HepG2 (cell line): ENCODE measurements at regions not wholly inside any gene's neighbourhood (a gene's known extent, or its start where the extent isn't known, plus 50 kb on each side); places are given as distances from the start of the nearest gene placed in this dataset.

ENCODE experiments used
- ATAC-seq: fragments of 200-7000 bp; cut with Tn5 transposase; 3 replicates; pipeline ENCODE4 v1.9.1; 2020; ENCODE audit warnings: mild to moderate bottlenecking, moderate library complexity
- BruUV-seq: library from RNA; stranded (reverse); fragments of 400-500 nt; replicated peaks from 2 replicates; lab custom pipeline; 2021; lab: Mats Ljungman, UMichigan
- CTCF ChIA-PET: fragments of 300-600 bp; formaldehyde crosslinking; extraction: SDS; loops from one replicate; lab custom pipeline; 2021; ENCODE audit warnings: low total read pairs, inconsistent platforms, low intra/inter-chr PET ratio; lab: Yijun Ruan, JAX
- POLR2A ChIA-PET: fragments of 350-600 bp; sonication (Branson Sonifier 250); formaldehyde crosslinking; loops from one replicate; lab custom pipeline; 2020; ENCODE audit warnings: antibody characterized with exemption, inconsistent platforms; lab: Yijun Ruan, JAX
- DNase-seq: peaks from one replicate; pipeline ENCODE4 v3.0.0-alpha.2; 2015; ENCODE audit warnings: low spot score
- FAIRE-seq: peaks from 3 replicates; lab custom pipeline; 2011; peaks lifted over from hg19 to GRCh38; lab: Jason Lieb, UNC
- H2AFZ ChIP-seq: one replicate; pipeline ENCODE4 v1.6.1; 2011; ENCODE audit warnings: low read length, inconsistent platforms
- H3K27ac ChIP-seq: fragments of 300-600 bp; 3 replicates; pipeline ENCODE4 v1.8.0; 2011; ENCODE audit warnings: mixed run types, mild to moderate bottlenecking, mixed read lengths, low read length, inconsistent platforms; ENCODE audit not compliant: insufficient read depth; ENCODE audit errors: extremely low read length
- H3K27me3 ChIP-seq, 2 experiments: fragments of 200-600 bp in 1 of 2; 2 replicates in 1 of 2; 3 replicates in 1 of 2; pipeline versions ENCODE4 v1.6.0 to v1.8.0; 2011; ENCODE audit warnings: low read length in 2 of 2, mild to moderate bottlenecking in 2 of 2, moderate library complexity in 2 of 2, inconsistent platforms in 1 of 2; ENCODE audit not compliant: insufficient read depth in 2 of 2, control insufficient read depth in 1 of 2
- H3K36me3 ChIP-seq, 2 experiments: fragments of 200-600 bp in 1 of 2; replicated peaks in 1 of 2; 2 replicates in 1 of 2; 3 replicates in 1 of 2; pipeline versions ENCODE4 v1.5.1 to v1.8.0; 2011; ENCODE audit warnings: low read length in 2 of 2, inconsistent platforms in 1 of 2; ENCODE audit not compliant: insufficient read depth in 2 of 2, control insufficient read depth in 1 of 2
- H3K4me1 ChIP-seq: 2 replicates; pipeline ENCODE4 v1.5.1; 2012; ENCODE audit warnings: low read length, inconsistent platforms; ENCODE audit not compliant: insufficient read depth
- H3K4me2 ChIP-seq: 2 replicates; pipeline ENCODE4 v1.6.0; 2011; ENCODE audit warnings: low read depth, low read length, inconsistent platforms
- H3K4me3 ChIP-seq, 3 experiments: fragments of 200-600 bp in 1 of 3; sonication (generic), shearing (Covaris generic) in 1 of 3; replicated peaks in 1 of 3; 2 replicates each; pipeline ENCODE4 v1.5.1; 2011 to 2016; ENCODE audit warnings: low read length in 3 of 3, inconsistent platforms in 2 of 3, low read depth in 2 of 3, mild to moderate bottlenecking in 2 of 3, control low read depth in 1 of 3, mixed read lengths in 1 of 3; ENCODE audit not compliant: insufficient read depth in 1 of 3
- H3K79me2 ChIP-seq: one replicate; pipeline ENCODE4 v1.6.1; 2011; ENCODE audit warnings: low read length, inconsistent platforms; ENCODE audit not compliant: insufficient read depth
- H3K9ac ChIP-seq: 2 replicates; pipeline ENCODE4 v1.6.0; 2011; ENCODE audit warnings: mild to moderate bottlenecking, low read depth, low read length, inconsistent platforms; ENCODE audit not compliant: insufficient read depth
- H3K9me3 ChIP-seq: 2 replicates; pipeline ENCODE4 v1.5.1; 2012; ENCODE audit warnings: mild to moderate bottlenecking, low read length
- H4K20me1 ChIP-seq: 2 replicates; pipeline ENCODE4 v1.6.0; 2011; ENCODE audit warnings: inconsistent platforms, mild to moderate bottlenecking, low read length, moderate library complexity; ENCODE audit not compliant: insufficient read depth
- CBFB ChIP-seq: sonication (generic); formaldehyde crosslinking; IDR thresholded peaks from 2 replicates; pipeline ENCODE4 v1.4.0; 2020; ENCODE audit warnings: missing genetic modification reagents
- ETV5 ChIP-seq: IDR thresholded peaks from 2 replicates; pipeline ENCODE4 v1.6.1; 2018; ENCODE audit warnings: missing biosample characterization, missing genetic modification reagents, inconsistent platforms, borderline replicate concordance
- HDAC6 ChIP-seq: fragments of 200-600 bp; sonication (generic); IDR thresholded peaks from 2 replicates; pipeline ENCODE4 v1.7.0; 2017; ENCODE audit warnings: mild to moderate bottlenecking, antibody characterized with exemption, low read length, low read depth
- HNF1A ChIP-seq, 2 experiments: sonication (generic) in 1 of 2; formaldehyde crosslinking in 1 of 2; IDR thresholded peaks; 2 replicates each; pipeline versions ENCODE4 v1.4.0 to v1.6.1; 2016 to 2020; ENCODE audit warnings: borderline replicate concordance in 1 of 2, low read depth in 1 of 2, mild to moderate bottlenecking in 1 of 2, missing genetic modification reagents in 1 of 2
- ISX ChIP-seq: sonication (generic); formaldehyde crosslinking; conservative IDR thresholded peaks from 2 replicates; pipeline ENCODE4 v1.5.0; 2020; ENCODE audit warnings: missing genetic modification reagents
- NBN ChIP-seq: fragments of 450-650 bp; conservative IDR thresholded peaks from 2 replicates; pipeline ENCODE4 v1.6.1; 2017
- NONO ChIP-seq, 2 experiments: fragments of 450-650 bp in 1 of 2; sonication (generic) in 1 of 2; formaldehyde crosslinking in 1 of 2; IDR thresholded peaks in 1 of 2; conservative IDR thresholded peaks in 1 of 2; 2 replicates each; pipeline versions ENCODE4 v1.6.1 to v1.8.0; 2017 to 2022; ENCODE audit warnings: mild to moderate bottlenecking in 1 of 2, missing genetic modification reagents in 1 of 2, moderate library complexity in 1 of 2
- PHF21A ChIP-seq: sonication (generic); formaldehyde crosslinking; IDR thresholded peaks from 2 replicates; pipeline ENCODE4 v1.5.0; 2020; ENCODE audit warnings: mild to moderate bottlenecking, missing genetic modification reagents
- PITX1 ChIP-seq: sonication (generic); formaldehyde crosslinking; IDR thresholded peaks from 2 replicates; pipeline ENCODE4 v1.5.1; 2020; ENCODE audit warnings: mild to moderate bottlenecking, missing genetic modification reagents
- RBM22 ChIP-seq: fragments of 200-400 bp; formaldehyde crosslinking; optimal IDR thresholded peaks from 2 replicates; pipeline ENCODE3; 2017; ENCODE audit warnings: mild to moderate bottlenecking, low read length, moderate library complexity
- RBM39 ChIP-seq: fragments of 200-400 bp; formaldehyde crosslinking; IDR thresholded peaks from one replicate; pipeline ENCODE4 v1.6.1; 2018; ENCODE audit warnings: antibody characterized with exemption, mild to moderate bottlenecking, low read depth, low read length; ENCODE audit not compliant: poor library complexity, severe bottlenecking
- SMARCE1 ChIP-seq: fragments of 450-650 bp; IDR thresholded peaks from 2 replicates; pipeline ENCODE4 v1.6.1; 2017; ENCODE audit warnings: borderline replicate concordance
- ZNF343 ChIP-seq: sonication (generic); formaldehyde crosslinking; IDR thresholded peaks from 2 replicates; pipeline ENCODE4 v1.4.0; 2020; ENCODE audit warnings: mild to moderate bottlenecking, missing genetic modification reagents
- ZNF580 ChIP-seq: IDR thresholded peaks from 2 replicates; pipeline ENCODE4 v1.6.1; 2016; ENCODE audit warnings: low read depth, borderline replicate concordance
- ZNF607 ChIP-seq: sonication (generic); formaldehyde crosslinking; IDR thresholded peaks from 2 replicates; pipeline ENCODE4 v1.5.1; 2020; ENCODE audit warnings: missing genetic modification reagents, mild to moderate bottlenecking, borderline replicate concordance
- ZNF619 ChIP-seq: sonication (generic); formaldehyde crosslinking; IDR thresholded peaks from 2 replicates; pipeline ENCODE4 v1.4.0; 2020; ENCODE audit warnings: mild to moderate bottlenecking, missing genetic modification reagents
- WGBS: methylation state at CpG from one replicate; pipeline ENCODE4 v1.1.6; 2017; ENCODE audit warnings: low lambda C conversion rate; 5-methylcytosine and 5-hydroxymethylcytosine counted together
- in situ Hi-C: cut with HindIII; loops from 2 replicates; pipeline ENCODE4 v1.10.0; 2017; ENCODE audit warnings: low pct_unique_long_range_greater_than_20kb; ENCODE audit not compliant: extremely low pct_ligation_motif_present
- intact Hi-C: fragments of 100-400 bp; cut with micrococcal nuclease; formaldehyde crosslinking; loops from one replicate; pipeline ENCODE4 v1.10.0; 2022; ENCODE audit not compliant: unreplicated experiment
- TF ChIP-seq, protein P1 (sequence below): sonication (generic); formaldehyde crosslinking; conservative IDR thresholded peaks from 2 replicates; pipeline ENCODE4 v1.4.0; 2020; ENCODE audit warnings: missing genetic modification reagents

DNA sequence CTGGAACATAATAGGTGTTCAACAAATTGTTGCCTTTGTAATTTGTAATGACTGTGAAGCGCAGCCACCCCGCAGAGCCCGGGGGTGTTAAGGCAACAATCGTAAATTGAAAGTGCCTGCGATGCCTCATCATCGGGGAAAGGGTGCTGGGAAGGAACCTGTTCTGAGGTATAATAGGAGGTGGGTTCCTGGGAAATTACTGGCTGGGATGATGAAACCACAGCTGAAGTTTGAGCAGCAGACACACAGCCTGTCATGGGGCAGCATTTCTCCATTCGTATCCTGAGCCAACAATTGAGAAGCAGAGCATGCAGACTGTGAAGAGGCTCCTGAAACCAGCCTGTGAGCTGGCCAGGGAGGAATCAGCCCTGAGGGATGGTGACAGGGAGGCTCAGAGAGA is 404.0 kb upstream of the MYT1L start:
- ChIA-PET CTCF (no interaction called here), POLR2A (no interaction called here)
- H3K4me1 ChIP-seq = no peaks in the 10 kb centered on the region
- no peak overlapping the region for H3K9ac ChIP-seq
- H3K79me2 ChIP-seq = no peaks in the 10 kb centered on the region
- no TSS peak for BruUV-seq
- intact Hi-C loops (no loop called here), in situ Hi-C loops (no loop called here)
- no peak overlapping the region for H3K4me3 ChIP-seq
- WGBS = 41% methylated on average over 7 of the region's 7 CpGs
- H2AFZ ChIP-seq = no peak overlapping the region
- H3K36me3 ChIP-seq = no peaks in the 10 kb centered on the region
- DNase-seq (no peak), ATAC-seq (no peak), FAIRE-seq (no peak)
- no peaks in the 10 kb centered on the region for H3K9me3 ChIP-seq
- H4K20me1 ChIP-seq = no peaks in the 10 kb centered on the region
- no peak overlapping the region for H3K27ac ChIP-seq
- H3K4me2 ChIP-seq = no peak overlapping the region
- peaks cover 11 to 48% of the 10 kb centered on the region in 2 experiments; a peak in 4 of 5 replicates for H3K27me3 ChIP-seq
- TF ChIP-seq RBM39 (no peak), ISX (CRISPR knock-in tag) (no peak), ZNF580 (CRISPR knock-in tag) (no peak), CBFB (CRISPR knock-in tag) (no peak), HDAC6 (no peak), RBM22 (no peak), NBN (no peak), ZNF619 (no peak), PHF21A (CRISPR knock-in tag) (no peak), ZNF607 (CRISPR knock-in tag) (no peak), ETV5 (CRISPR knock-in tag) (no peak), SMARCE1 (no peak), HNF1A (IDR thresholded peaks at IDR 0.05; ENCODE audit: low read depth) (no peak), HNF1A (CRISPR knock-in tag; IDR thresholded peaks at IDR 0.05; ENCODE audit: borderline replicate concordance) (no peak), NONO (IDR thresholded peaks at IDR 0.05) (no peak), NONO (CRISPR knock-in tag; conservative IDR thresholded peaks at IDR 0.05) (no peak), ZNF343 (CRISPR knock-in tag) (no peak), PITX1 (CRISPR knock-in tag) (no peak)
- TF ChIP-seq, protein P1, sequence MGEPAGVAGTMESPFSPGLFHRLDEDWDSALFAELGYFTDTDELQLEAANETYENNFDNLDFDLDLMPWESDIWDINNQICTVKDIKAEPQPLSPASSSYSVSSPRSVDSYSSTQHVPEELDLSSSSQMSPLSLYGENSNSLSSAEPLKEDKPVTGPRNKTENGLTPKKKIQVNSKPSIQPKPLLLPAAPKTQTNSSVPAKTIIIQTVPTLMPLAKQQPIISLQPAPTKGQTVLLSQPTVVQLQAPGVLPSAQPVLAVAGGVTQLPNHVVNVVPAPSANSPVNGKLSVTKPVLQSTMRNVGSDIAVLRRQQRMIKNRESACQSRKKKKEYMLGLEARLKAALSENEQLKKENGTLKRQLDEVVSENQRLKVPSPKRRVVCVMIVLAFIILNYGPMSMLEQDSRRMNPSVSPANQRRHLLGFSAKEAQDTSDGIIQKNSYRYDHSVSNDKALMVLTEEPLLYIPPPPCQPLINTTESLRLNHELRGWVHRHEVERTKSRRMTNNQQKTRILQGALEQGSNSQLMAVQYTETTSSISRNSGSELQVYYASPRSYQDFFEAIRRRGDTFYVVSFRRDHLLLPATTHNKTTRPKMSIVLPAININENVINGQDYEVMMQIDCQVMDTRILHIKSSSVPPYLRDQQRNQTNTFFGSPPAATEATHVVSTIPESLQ (CRISPR knock-in tag) = no peak
